HG02870 (cell line): ENCODE measurements at regions not wholly inside any gene's neighbourhood (a gene's known extent, or its start where the extent isn't known, plus 50 kb on each side); places are given as distances from the start of the nearest gene placed in this dataset.

Experiments used
- ATAC-seq: cut with Tn5 transposase; IDR thresholded peaks from one replicate; pipeline ENCODE4 v1.9.1; 2021; ENCODE audit warnings: mild to moderate bottlenecking, moderate library complexity; ENCODE audit not compliant: unreplicated experiment

- ATAC-seq: no peak
Observed at GRCh38 chr5:4949108-4949507, 191.0 kb upstream of the ADAMTS16 start.

GRCh38 chr5:4953576-4953975 is 186.6 kb upstream of the ADAMTS16 start:
- no peak for ATAC-seq

- no peak for ATAC-seq
Observed at GRCh38 chr5:4954048-4954447, 186.1 kb upstream of the ADAMTS16 start.

- ATAC-seq: no peak
Observed at GRCh38 chr5:4963265-4963664, 176.9 kb upstream of the ADAMTS16 start.

- ATAC-seq: no peak
Observed at GRCh38 chr5:4969351-4969750, 170.8 kb upstream of the ADAMTS16 start.

DNA sequence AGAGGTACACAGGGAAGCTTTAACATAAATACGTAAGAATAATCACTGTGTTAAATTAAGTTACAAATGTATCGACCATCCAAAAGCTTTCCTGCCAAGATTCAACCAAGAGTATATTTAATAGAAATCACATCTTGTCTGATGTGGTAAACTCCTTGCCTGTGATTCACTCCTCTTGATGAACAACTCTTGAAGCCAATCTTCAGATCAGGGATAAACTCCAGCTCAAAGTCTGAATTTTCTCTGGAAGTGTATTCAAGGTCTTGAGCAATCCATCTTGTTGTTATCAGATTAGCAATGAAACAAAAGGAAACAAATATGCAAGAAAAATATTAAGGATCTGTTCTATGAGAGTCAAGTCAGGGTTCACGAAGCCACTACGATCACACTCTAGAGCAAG is 170.0 kb upstream of the ADAMTS16 start:
- no peak for ATAC-seq

DNA sequence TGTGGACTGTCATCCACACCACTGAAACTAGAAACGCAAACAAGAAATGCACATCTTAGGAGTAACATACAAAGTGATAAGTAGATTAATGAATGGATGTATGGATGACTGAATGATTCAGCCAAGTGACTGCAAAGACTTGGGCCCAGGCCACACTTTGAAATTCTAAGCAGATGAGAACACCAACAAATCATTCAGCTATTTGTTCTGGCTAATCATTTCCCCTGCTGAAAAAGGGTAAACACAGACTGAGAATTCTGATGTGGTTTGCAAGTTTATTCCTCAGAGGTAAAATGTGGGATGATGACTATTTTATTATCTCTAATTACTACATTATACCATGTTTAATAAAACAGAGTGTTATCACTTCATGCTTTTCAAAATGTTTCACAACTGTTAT is 163.2 kb upstream of the ADAMTS16 start:
- no peak for ATAC-seq

GRCh38 chr5:4977416-4978110 is 162.6 kb upstream of the ADAMTS16 start:
- no peak for ATAC-seq

DNA sequence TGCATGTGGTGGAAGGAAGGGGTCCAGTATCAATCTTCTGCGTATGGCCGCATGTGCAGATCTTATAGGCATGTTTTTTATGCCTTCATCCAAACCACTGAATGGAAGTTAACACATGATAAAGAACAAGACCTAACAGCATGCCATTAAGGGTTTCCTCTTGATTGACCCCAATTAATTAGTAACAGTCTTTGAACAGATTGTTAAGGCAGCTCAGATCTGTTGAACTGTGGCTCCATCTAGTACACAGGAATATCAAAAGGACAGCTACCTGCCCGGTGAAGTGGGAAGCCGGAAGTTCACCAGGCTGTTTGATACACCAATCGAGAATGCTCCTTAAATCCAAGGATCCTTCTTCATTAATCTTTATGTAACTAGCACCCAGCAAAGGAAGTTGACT is 159.9 kb upstream of the ADAMTS16 start:
- ATAC-seq: no peak

DNA sequence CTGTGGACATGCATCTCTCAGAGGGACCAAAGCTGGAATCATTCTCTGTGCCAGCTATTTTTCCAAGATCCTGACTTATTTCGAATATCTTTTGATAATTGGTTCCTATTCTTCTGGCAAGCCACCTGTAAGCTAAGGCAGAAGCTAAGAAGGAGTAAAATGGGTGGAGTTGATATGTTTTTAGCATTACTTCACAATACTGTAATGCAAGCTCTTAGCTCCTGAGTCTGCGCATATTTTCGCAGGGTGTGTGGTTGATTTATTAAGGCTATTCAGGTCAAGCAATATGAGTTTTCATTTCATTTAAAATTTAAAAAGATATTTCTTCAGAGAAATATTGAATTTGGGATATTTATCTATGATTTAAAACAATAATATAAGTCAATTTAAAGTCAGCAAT is 158.5 kb upstream of the ADAMTS16 start:
- ATAC-seq: no peak

- ATAC-seq: no peak
Observed at GRCh38 chr5:4983701-4984100, 156.4 kb upstream of the ADAMTS16 start.

DNA sequence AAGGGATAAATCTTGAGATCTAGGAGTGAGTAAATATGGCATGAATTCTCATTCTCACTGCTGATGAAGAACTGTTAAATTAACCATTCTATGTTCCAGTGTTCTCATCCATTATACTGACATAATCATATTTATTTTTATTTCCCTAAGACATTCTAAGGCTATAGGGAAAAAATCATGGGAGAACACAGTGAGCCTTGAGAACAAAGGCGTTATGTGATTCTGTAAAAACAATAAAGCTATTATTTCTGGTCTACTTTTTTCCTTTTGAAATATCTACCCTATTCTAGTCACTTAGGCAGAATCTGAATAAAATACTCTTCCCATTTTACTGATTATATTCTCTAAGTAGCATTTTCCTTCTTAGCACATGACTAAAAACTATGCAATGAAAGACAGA is 155.7 kb upstream of the ADAMTS16 start:
- ATAC-seq: no peak

- ATAC-seq: no peak
Observed at GRCh38 chr5:4987431-4987830, 152.7 kb upstream of the ADAMTS16 start.

GRCh38 chr5:4989118-4989517 is 151.0 kb upstream of the ADAMTS16 start:
- ATAC-seq: no peak

DNA sequence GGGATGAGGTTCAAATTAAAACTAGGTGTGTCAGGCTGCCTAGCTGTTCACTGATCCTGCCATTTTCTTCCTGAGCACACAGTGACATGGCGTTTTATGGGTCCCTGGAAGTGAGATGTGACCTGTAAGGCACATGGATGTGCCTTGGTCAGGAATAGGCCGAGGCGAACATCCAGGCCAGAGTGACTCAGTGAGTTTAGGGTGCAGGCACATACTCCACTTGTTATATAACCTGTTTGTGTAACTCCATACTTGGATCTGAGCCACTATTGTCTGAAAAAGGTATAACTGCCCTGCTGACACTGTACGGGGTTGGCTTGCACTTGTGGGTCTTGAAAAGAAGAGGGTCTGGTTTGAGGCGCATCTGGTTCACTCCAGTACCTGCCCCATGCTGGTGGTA is 150.1 kb upstream of the ADAMTS16 start:
- ATAC-seq: no peak

GRCh38 chr5:4990462-4990861 is 149.7 kb upstream of the ADAMTS16 start:
- no peak for ATAC-seq

DNA sequence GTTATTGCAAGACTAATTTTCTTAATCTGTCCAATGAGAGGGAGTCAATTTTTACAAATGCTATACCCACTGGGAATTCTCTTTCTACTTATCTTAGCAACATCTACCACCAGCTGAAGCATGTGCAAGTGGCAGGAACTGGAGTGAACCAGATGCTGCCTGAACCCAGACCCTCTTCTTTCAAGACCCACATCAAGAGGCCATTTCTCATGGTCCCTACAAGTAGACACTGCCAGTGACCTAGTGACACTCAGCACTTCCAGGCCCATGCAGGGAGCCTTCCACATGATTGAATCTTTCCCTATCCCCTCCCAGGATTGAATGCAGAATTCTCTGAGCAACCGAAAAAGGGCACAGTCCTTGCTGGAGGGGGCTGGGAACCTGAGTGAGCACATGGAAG is 148.2 kb upstream of the ADAMTS16 start:
- ATAC-seq: no peak

GRCh38 chr5:4995014-4995413 is 145.1 kb upstream of the ADAMTS16 start:
- ATAC-seq: no peak

- ATAC-seq: no peak
Observed at GRCh38 chr5:5005353-5005752, 134.8 kb upstream of the ADAMTS16 start.

GRCh38 chr5:5006548-5006947 is 133.6 kb upstream of the ADAMTS16 start:
- ATAC-seq: no peak

DNA sequence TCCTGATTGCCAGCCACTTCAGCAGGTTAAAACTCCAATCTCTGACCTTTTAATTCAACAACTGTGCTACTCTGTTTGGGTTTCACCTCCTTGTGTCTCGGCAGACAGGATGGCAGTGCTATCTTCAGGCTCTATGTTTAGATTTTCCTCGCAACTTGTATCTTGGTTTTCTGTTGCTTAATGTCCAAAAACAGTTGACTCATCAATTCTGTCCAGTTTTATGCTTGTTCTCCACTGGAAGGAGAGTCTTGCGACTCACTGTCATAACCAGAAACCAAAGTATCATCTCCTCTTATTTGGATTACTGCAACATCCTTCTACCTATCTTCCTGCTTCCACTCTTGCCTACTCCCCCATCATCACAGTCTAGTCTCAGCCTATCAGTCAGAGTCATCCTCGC is 130.9 kb upstream of the ADAMTS16 start:
- no peak for ATAC-seq

DNA sequence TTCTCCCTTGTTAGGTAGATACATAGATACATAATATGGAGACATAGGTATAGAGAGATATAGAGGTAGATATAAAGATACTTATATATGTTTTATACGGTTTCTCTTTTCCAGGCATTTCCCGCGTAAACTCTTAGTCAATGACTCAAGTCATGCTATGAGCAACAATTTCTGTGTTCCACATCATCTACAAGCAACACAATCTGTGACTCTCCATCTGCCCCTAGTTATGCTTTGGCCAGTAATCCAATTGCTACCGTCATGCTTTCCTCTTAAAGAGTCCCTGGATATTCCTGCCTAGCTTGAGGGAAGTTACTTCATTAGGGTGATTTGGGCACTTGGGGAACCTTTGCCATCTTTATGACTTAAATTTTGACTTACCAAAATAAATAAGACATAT is 129.0 kb upstream of the ADAMTS16 start:
- no peak for ATAC-seq

- no peak for ATAC-seq
Observed at GRCh38 chr5:5014586-5015235, 125.4 kb upstream of the ADAMTS16 start.
